ENCODE measurements at regions not wholly inside any gene's neighbourhood (a gene's known extent, or its start where the extent isn't known, plus 50 kb on each side); places are given as distances from the start of the nearest gene placed in this dataset.

DNA sequence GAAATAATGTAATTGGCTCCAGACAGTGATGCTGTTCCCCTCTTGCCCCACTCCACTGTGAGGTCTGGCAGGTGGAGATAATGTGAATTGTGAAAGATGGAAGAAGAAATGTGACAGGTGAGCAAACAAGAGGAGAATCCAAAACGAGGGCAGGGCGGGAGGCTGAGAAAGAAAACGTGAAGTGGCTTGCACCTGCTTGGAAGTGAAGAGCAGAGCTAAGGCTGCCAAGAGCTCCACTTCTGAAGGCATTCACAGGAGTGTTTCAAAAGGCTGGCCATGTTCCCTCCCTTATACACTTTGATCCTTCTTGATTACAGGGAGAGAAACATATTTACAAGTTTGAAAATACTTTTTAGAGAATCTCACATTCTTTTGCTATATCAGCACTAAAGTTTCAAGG is 359.4 kb downstream of the EPHA7 start:
- no peak overlapping the region for H3K4me3 ChIP-seq (ENCODE audit: low read depth in 1 of 3, low read length in 3 of 3)
- no peaks in the 10 kb centered on the region for H3K36me3 ChIP-seq (ENCODE audit: control insufficient read depth in 3 of 3, insufficient read depth in 2 of 3, low read depth in 1 of 3, low read length in 3 of 3)
- WGBS, 3 donors = 4 to 38% (median 12%) methylated on average over 3 of the region's 3 CpGs
- H3K27me3 ChIP-seq (ENCODE audit: control insufficient read depth in 3 of 3, insufficient read depth in 3 of 3, low read length in 3 of 3) = no peaks in the 10 kb centered on the region
- H3K27ac ChIP-seq (ENCODE audit: low read depth in 1 of 3, low read length in 2 of 3) = no peak overlapping the region
- H3K9me3 ChIP-seq (ENCODE audit: control insufficient read depth in 2 of 2, insufficient read depth in 1 of 2, low read depth in 1 of 2, low read length in 1 of 2) = no peaks in the 10 kb centered on the region
- no peak for DNase-seq
- no peaks in the 10 kb centered on the region for H3K4me1 ChIP-seq (ENCODE audit: control insufficient read depth in 3 of 3, insufficient read depth in 2 of 3, low read depth in 1 of 3, low read length in 2 of 3)
- FAIRE-seq = no peak

DNA sequence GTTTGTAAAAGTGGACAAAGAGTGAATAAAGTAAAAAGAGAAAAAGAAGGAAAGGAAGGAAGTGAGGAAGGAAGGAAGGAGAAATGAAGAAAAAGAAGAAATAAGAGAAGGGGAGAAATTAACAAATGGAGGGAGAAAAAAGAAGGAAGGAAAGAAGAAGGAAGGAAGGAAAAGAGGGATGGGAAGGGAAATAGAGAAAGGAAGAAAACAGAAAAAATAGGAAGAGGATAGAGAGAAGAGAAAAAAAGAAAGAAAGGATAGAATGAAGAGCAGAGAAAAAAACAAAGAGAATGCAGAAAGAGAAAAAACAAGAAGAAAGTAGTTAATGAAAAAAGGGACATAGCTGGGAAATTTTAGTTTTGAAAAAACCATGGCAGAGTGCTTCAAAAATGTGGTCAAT is 361.8 kb downstream of the EPHA7 start:
- H3K4me1 ChIP-seq (ENCODE audit: control insufficient read depth in 3 of 3, insufficient read depth in 2 of 3, low read depth in 1 of 3, low read length in 2 of 3) = no peaks in the 10 kb centered on the region
- H3K36me3 ChIP-seq (ENCODE audit: control insufficient read depth in 3 of 3, insufficient read depth in 2 of 3, low read depth in 1 of 3, low read length in 3 of 3) = no peaks in the 10 kb centered on the region
- no peaks in the 10 kb centered on the region for H3K9me3 ChIP-seq (ENCODE audit: control insufficient read depth in 2 of 2, insufficient read depth in 1 of 2, low read depth in 1 of 2, low read length in 1 of 2)
- no peaks in the 10 kb centered on the region for H3K27me3 ChIP-seq (ENCODE audit: control insufficient read depth in 3 of 3, insufficient read depth in 3 of 3, low read length in 3 of 3)
- no peak overlapping the region for H3K4me3 ChIP-seq (ENCODE audit: low read depth in 1 of 3, low read length in 3 of 3)
- no peak for FAIRE-seq
- DNase-seq = no peak
- H3K27ac ChIP-seq (ENCODE audit: low read depth in 1 of 3, low read length in 2 of 3) = no peak overlapping the region

DNA sequence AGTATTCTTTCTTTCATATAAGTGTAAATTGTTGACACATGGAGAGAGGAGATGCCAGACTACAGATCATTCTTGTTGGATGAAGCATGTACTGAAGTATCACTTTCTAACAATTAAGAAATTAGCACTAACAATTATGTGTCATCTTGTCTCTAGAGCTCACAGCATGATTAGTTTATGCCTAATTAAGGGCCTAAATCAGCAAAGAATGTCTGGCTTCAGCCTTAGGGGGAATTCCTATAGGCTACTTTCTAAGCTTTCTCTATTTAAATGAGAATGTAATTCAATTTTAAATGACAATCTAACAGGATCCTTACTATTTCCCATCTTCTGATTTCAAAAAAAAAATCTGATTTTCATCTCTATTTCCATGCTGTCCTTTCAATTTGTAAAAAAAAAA is 371.0 kb downstream of the EPHA7 start:
- no peak for DNase-seq
- Histone ChIP-seq H3K27me3 (ENCODE audit: control insufficient read depth in 3 of 3, insufficient read depth in 3 of 3, low read length in 3 of 3) (no peaks in the 10 kb centered on the region), H3K27ac (ENCODE audit: low read depth in 1 of 3, low read length in 2 of 3) (no peak overlapping the region), H3K9me3 (ENCODE audit: control insufficient read depth in 2 of 2, insufficient read depth in 1 of 2, low read depth in 1 of 2, low read length in 1 of 2) (no peaks in the 10 kb centered on the region), H3K36me3 (ENCODE audit: control insufficient read depth in 3 of 3, insufficient read depth in 2 of 3, low read depth in 1 of 3, low read length in 3 of 3) (no peaks in the 10 kb centered on the region), H3K4me3 (ENCODE audit: low read depth in 1 of 3, low read length in 3 of 3) (no peak overlapping the region), H3K4me1 (ENCODE audit: control insufficient read depth in 3 of 3, insufficient read depth in 2 of 3, low read depth in 1 of 3, low read length in 2 of 3) (no peaks in the 10 kb centered on the region)
- no peak for FAIRE-seq

DNA sequence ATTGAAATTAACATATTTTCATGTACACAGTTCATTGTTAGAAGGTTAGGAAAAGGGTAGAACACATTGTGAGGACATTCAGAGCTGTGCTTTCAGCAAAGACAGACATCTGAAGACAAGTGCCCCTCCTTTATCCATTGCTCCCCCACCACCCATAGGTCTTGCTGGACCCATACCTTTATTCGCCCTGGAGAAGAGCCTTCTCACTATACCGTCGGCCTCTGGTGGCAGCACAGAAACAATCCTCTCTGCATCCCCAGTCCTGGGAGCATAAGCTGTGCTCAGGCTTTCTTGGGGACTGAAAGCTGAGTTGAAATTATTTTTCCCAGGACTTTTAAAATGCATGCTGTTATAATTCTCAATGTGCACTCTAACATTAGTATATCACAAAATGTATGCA is 372.3 kb downstream of the EPHA7 start:
- 73 to 99% (median 86%) methylated on average over 3 of the region's 3 CpGs for WGBS, 3 donors
- Histone ChIP-seq H3K4me1 (ENCODE audit: control insufficient read depth in 3 of 3, insufficient read depth in 2 of 3, low read depth in 1 of 3, low read length in 2 of 3) (no peaks in the 10 kb centered on the region), H3K9me3 (ENCODE audit: control insufficient read depth in 2 of 2, insufficient read depth in 1 of 2, low read depth in 1 of 2, low read length in 1 of 2) (no peaks in the 10 kb centered on the region), H3K27me3 (ENCODE audit: control insufficient read depth in 3 of 3, insufficient read depth in 3 of 3, low read length in 3 of 3) (no peaks in the 10 kb centered on the region), H3K27ac (ENCODE audit: low read depth in 1 of 3, low read length in 2 of 3) (no peak overlapping the region), H3K36me3 (ENCODE audit: control insufficient read depth in 3 of 3, insufficient read depth in 2 of 3, low read depth in 1 of 3, low read length in 3 of 3) (no peaks in the 10 kb centered on the region), H3K4me3 (ENCODE audit: low read depth in 1 of 3, low read length in 3 of 3) (no peak overlapping the region)
- DNase-seq (no peak), FAIRE-seq (no peak)

DNA sequence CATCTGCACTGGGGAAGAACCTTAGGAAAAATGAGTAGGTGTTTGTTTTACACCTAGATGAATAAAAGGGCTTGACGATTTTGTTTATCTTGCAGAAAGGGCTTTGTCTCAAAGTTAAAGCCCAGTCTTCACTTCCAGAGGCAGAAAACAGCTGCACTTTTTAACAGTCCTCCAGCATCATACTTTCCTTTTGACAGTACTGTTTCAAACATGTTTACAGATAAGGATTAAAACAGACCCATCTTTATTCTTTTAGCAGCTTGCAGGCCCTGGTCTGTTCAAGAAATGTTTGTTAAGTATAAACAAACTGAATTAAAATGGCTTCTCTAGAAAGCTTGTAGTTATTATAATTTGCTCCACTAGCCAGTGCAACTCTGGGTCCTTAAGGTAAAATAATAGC is 374.2 kb downstream of the EPHA7 start:
- H3K27ac ChIP-seq (ENCODE audit: low read depth in 1 of 3, low read length in 2 of 3) = no peak overlapping the region
- no peaks in the 10 kb centered on the region for H3K36me3 ChIP-seq (ENCODE audit: control insufficient read depth in 3 of 3, insufficient read depth in 2 of 3, low read depth in 1 of 3, low read length in 3 of 3)
- DNase-seq (no peak), FAIRE-seq (no peak)
- H3K4me1 ChIP-seq (ENCODE audit: control insufficient read depth in 3 of 3, insufficient read depth in 2 of 3, low read depth in 1 of 3, low read length in 2 of 3) = no peaks in the 10 kb centered on the region
- no peaks in the 10 kb centered on the region for H3K27me3 ChIP-seq (ENCODE audit: control insufficient read depth in 3 of 3, insufficient read depth in 3 of 3, low read length in 3 of 3)
- WGBS, 3 donors = 28 to 58% (median 45%) methylated on average over 1 of the region's 1 CpG
- H3K9me3 ChIP-seq (ENCODE audit: control insufficient read depth in 2 of 2, insufficient read depth in 1 of 2, low read depth in 1 of 2, low read length in 1 of 2) = no peaks in the 10 kb centered on the region
- H3K4me3 ChIP-seq (ENCODE audit: low read depth in 1 of 3, low read length in 3 of 3) = no peak overlapping the region

DNA sequence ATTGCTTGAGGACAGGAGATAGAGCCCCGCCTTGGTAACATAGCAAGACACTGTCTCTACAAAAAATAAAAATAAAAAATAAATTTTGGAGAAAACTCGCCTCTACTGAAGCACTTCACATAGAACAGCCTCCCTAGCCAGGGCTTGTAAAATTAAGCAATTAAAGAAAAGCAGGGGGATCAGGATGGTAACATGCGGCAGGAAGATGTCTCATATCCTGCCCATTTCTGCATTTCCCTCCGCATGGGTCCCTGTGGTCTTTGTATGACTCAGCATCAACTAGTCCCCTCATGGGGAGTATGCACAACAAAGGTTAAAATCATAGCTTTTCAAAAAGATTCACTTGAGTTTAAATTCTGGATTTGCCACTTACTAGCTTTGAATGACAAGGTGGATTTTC is 379.0 kb downstream of the EPHA7 start:
- Histone ChIP-seq H3K4me1 (ENCODE audit: control insufficient read depth in 3 of 3, insufficient read depth in 2 of 3, low read depth in 1 of 3, low read length in 2 of 3) (no peaks in the 10 kb centered on the region), H3K27ac (ENCODE audit: low read depth in 1 of 3, low read length in 2 of 3) (no peak overlapping the region), H3K9me3 (ENCODE audit: control insufficient read depth in 2 of 2, insufficient read depth in 1 of 2, low read depth in 1 of 2, low read length in 1 of 2) (peaks cover 0 to 10% of the 10 kb centered on the region in 2 donors), H3K4me3 (ENCODE audit: low read depth in 1 of 3, low read length in 3 of 3) (no peak overlapping the region), H3K27me3 (ENCODE audit: control insufficient read depth in 3 of 3, insufficient read depth in 3 of 3, low read length in 3 of 3) (no peaks in the 10 kb centered on the region), H3K36me3 (ENCODE audit: control insufficient read depth in 3 of 3, insufficient read depth in 2 of 3, low read depth in 1 of 3, low read length in 3 of 3) (no peaks in the 10 kb centered on the region)
- FAIRE-seq (no peak), DNase-seq (no peak)
- 69 to 81% (median 77%) methylated on average over 4 of the region's 4 CpGs for WGBS, 3 donors

DNA sequence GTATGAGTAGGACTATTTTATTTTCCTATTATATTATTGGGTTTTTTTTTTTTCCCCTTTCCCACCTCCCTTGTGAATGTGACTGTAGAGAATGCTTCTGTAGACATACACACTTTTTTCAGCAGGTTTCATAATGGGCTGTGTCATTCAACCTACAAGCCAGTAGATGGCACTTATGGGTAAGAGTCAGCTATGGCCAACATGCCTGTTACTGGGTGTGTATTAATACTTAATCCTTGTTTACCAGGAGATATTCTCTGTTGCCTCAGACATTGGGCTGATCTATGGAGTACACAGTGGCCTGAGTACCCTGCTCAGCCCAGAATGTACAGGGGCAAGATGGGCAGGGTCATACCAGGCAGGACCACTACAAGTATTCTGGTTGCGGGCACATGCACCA is 382.5 kb downstream of the EPHA7 start:
- Histone ChIP-seq H3K4me3 (ENCODE audit: low read depth in 1 of 3, low read length in 3 of 3) (no peak overlapping the region), H3K9me3 (ENCODE audit: control insufficient read depth in 2 of 2, insufficient read depth in 1 of 2, low read depth in 1 of 2, low read length in 1 of 2) (peaks cover 0 to 10% of the 10 kb centered on the region in 2 donors), H3K4me1 (ENCODE audit: control insufficient read depth in 3 of 3, insufficient read depth in 2 of 3, low read depth in 1 of 3, low read length in 2 of 3) (no peaks in the 10 kb centered on the region), H3K36me3 (ENCODE audit: control insufficient read depth in 3 of 3, insufficient read depth in 2 of 3, low read depth in 1 of 3, low read length in 3 of 3) (no peaks in the 10 kb centered on the region), H3K27ac (ENCODE audit: low read depth in 1 of 3, low read length in 2 of 3) (no peak overlapping the region), H3K27me3 (ENCODE audit: control insufficient read depth in 3 of 3, insufficient read depth in 3 of 3, low read length in 3 of 3) (no peaks in the 10 kb centered on the region)
- WGBS, 3 donors = 88 to 95% (median 93%) methylated on average over 1 of the region's 1 CpG
- DNase-seq (peak in 1 of 2 donors; percentile 8), FAIRE-seq (no peak)

DNA sequence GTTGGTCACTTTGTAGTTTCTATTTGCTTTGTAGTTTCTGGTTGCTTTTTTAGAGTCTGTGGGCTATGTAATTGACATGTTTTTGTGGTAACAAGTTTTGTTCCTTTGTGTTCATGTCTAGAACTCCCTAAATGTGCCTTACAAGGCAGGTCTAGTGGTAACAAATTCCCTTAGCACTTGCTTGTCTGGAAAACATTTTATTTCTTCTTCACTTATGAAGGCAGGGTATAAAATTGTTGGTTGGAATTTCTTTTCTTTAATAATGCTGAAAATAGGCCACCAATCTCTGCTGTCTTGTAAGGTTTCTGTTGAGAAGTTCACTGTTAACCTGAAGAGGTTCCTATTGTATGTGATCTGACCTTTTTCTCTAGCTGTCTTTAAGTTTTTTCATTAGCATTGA is 383.6 kb downstream of the EPHA7 start:
- peaks cover 0 to 10% of the 10 kb centered on the region in 2 donors for H3K9me3 ChIP-seq (ENCODE audit: control insufficient read depth in 2 of 2, insufficient read depth in 1 of 2, low read depth in 1 of 2, low read length in 1 of 2)

DNA sequence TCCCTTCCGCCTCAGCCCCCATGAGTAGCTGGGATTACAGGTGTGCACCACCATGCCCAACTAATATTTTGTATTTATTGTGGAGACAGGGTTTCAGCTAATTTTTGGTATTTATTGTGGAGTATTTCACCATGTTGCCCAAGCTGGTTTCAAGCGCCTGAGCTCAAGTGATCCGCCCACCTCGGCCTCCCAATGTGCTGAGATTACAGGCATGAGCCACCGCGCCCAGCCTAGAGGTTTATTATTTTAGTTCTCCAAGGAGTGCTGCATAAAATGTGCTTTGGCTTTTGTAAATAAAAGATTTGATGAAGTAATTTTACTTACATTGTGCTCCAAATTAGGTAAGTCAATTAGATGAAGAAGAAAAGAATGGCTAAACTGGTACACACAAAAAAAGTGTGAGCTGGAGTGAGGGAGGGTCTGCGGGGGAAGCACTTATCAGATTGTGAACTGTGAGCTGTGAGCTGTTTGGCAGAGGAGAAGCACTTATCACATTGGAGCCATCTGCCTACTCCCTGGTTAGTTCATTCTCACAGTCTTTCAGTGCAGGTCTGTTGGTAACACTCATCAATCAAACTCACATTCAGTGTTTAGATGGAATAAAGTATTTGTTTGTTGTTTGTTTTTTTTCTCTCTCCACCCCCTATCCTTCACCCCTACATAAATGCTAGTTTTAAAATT is 398.0 kb downstream of the EPHA7 start:
- DNase-seq = no peak

More for the DNA sequence above, 383.6 kb downstream of the EPHA7 start:
- Histone ChIP-seq H3K27ac (ENCODE audit: low read depth in 1 of 3, low read length in 2 of 3) (no peak overlapping the region), H3K36me3 (ENCODE audit: control insufficient read depth in 3 of 3, insufficient read depth in 2 of 3, low read depth in 1 of 3, low read length in 3 of 3) (no peaks in the 10 kb centered on the region), H3K4me3 (ENCODE audit: low read depth in 1 of 3, low read length in 3 of 3) (no peak overlapping the region), H3K4me1 (ENCODE audit: control insufficient read depth in 3 of 3, insufficient read depth in 2 of 3, low read depth in 1 of 3, low read length in 2 of 3) (no peaks in the 10 kb centered on the region), H3K27me3 (ENCODE audit: control insufficient read depth in 3 of 3, insufficient read depth in 3 of 3, low read length in 3 of 3) (no peaks in the 10 kb centered on the region)
- no peak for FAIRE-seq
- no peak for DNase-seq

More for the DNA sequence above, 398.0 kb downstream of the EPHA7 start:
- 69 to 74% (median 72%) methylated on average over 7 of the region's 7 CpGs for WGBS, 3 donors
- no peak overlapping the region for H3K27ac ChIP-seq (ENCODE audit: low read depth in 1 of 3, low read length in 2 of 3)
- H3K9me3 ChIP-seq (ENCODE audit: control insufficient read depth in 2 of 2, insufficient read depth in 1 of 2, low read depth in 1 of 2, low read length in 1 of 2) = peaks cover 0 to 5% of the 10 kb centered on the region in 2 donors
- no peak for FAIRE-seq
- H3K4me3 ChIP-seq (ENCODE audit: low read depth in 1 of 3, low read length in 3 of 3) = no peak overlapping the region
- no peaks in the 10 kb centered on the region for H3K36me3 ChIP-seq (ENCODE audit: control insufficient read depth in 3 of 3, insufficient read depth in 2 of 3, low read depth in 1 of 3, low read length in 3 of 3)
- H3K4me1 ChIP-seq (ENCODE audit: control insufficient read depth in 3 of 3, insufficient read depth in 2 of 3, low read depth in 1 of 3, low read length in 2 of 3) = no peaks in the 10 kb centered on the region
- H3K27me3 ChIP-seq (ENCODE audit: control insufficient read depth in 3 of 3, insufficient read depth in 3 of 3, low read length in 3 of 3) = no peaks in the 10 kb centered on the region
